Lung (tissue), 11 donors: ENCODE measurements at regions not wholly inside any gene's neighbourhood (a gene's known extent, or its start where the extent isn't known, plus 50 kb on each side); places are given as distances from the start of the nearest gene placed in this dataset.
"Not testable (repeated sequence)": the region's sequence is repeated elsewhere in the genome, so short reads cannot be mapped to it uniquely, and the experiment has no call there.

ENCODE experiments used
- ATAC-seq: fragments of 200-7000 bp; cut with Tn5 transposase; one replicate; pipeline ENCODE4 v1.9.1; 2020; ENCODE audit warnings: moderate number of reproducible peaks; ENCODE audit not compliant: insufficient read depth, low FRiP score
- DNase-seq, 3 donors: peaks; one replicate each; pipeline ENCODE4 v3.0.0-alpha.2; 2013 to 2017
- H3K27ac ChIP-seq, 2 donors: one replicate each; pipeline ENCODE4 v1.5.1; 2013; ENCODE audit warnings: mild to moderate bottlenecking in 2 of 2, moderate library complexity in 2 of 2, control low read depth in 1 of 2, inconsistent platforms in 1 of 2, low read depth in 1 of 2, low read length in 1 of 2
- H3K27me3 ChIP-seq, 3 donors: one replicate each; pipeline ENCODE4 v1.5.1; 2013; ENCODE audit warnings: low read length in 2 of 3; ENCODE audit not compliant: control insufficient read depth in 3 of 3, insufficient read depth in 3 of 3
- H3K36me3 ChIP-seq, 4 donors: one replicate each; pipeline ENCODE4 v1.5.1; 2013; ENCODE audit warnings: low read length in 4 of 4, mild to moderate bottlenecking in 1 of 4, moderate library complexity in 1 of 4; ENCODE audit not compliant: control insufficient read depth in 4 of 4, insufficient read depth in 4 of 4
- H3K4me1 ChIP-seq, 5 donors: one replicate each; pipeline ENCODE4 v1.5.1; 2013; ENCODE audit warnings: low read length in 5 of 5, mild to moderate bottlenecking in 2 of 5, moderate library complexity in 1 of 5; ENCODE audit not compliant: control insufficient read depth in 5 of 5, insufficient read depth in 5 of 5
- H3K4me3 ChIP-seq: one replicate; pipeline ENCODE4 v1.5.1; 2013; ENCODE audit warnings: mild to moderate bottlenecking, control low read depth, moderate library complexity
- H3K9ac ChIP-seq, 2 donors: one replicate each; pipeline ENCODE4 v1.5.1; 2013; ENCODE audit warnings: low read length in 2 of 2, control low read depth in 1 of 2; ENCODE audit not compliant: insufficient read depth in 1 of 2
- H3K9me3 ChIP-seq, 4 donors: one replicate each; pipeline ENCODE4 v1.5.1; 2013; ENCODE audit warnings: low read length in 3 of 4, mild to moderate bottlenecking in 1 of 4, moderate library complexity in 1 of 4; ENCODE audit not compliant: control insufficient read depth in 4 of 4, insufficient read depth in 3 of 4
- CTCF ChIP-seq: IDR thresholded peaks from 2 replicates; pipeline ENCODE4 v1.5.1; 2012; ENCODE audit warnings: mild to moderate bottlenecking; ENCODE audit errors: control extremely low read depth, extremely low read depth
- WGBS, 2 donors: extraction: QIAGEN DNeasy Blood & Tissue Kit; methylation state at CpG; one replicate each; pipeline ENCODE4 v1.1.7; 2013; 5-methylcytosine and 5-hydroxymethylcytosine counted together
- donor health status: control.
- donor health status: control.
- donor health status: Bipolar disorder and iron deficiency.
- donor health status: healthy.
- donor health status: DM: yes; HTN: yes; CAD: no.

GRCh38 chr6:16894301-16894700 lies 133.0 kb upstream of the ATXN1 start:
- ATAC-seq (no peak), DNase-seq (no peak)
- Histone ChIP-seq H3K36me3 (no peaks in the 10 kb centered on the region), H3K27ac (no peak overlapping the region), H3K4me1 (no peaks in the 10 kb centered on the region), H3K9ac (no peak overlapping the region), H3K27me3 (no peaks in the 10 kb centered on the region), H3K4me3 (no peak overlapping the region), H3K9me3 (peaks cover 0 to 1% (median 0%) of the 10 kb centered on the region in 4 donors)
- TF ChIP-seq CTCF, result no peak

- H3K4me1 ChIP-seq, H3K27ac ChIP-seq, DNase-seq, H3K36me3 ChIP-seq, H3K9me3 ChIP-seq, ATAC-seq, H3K27me3 ChIP-seq, H3K9ac ChIP-seq, H3K4me3 ChIP-seq: not testable (repeated sequence)
- WGBS, 2 donors, result 90 to 93% methylated on average over 7 of the region's 7 CpGs
Measured at GRCh38 chr6:16891110-16891509, 129.8 kb upstream of the ATXN1 start.

- H3K36me3 ChIP-seq, result no peaks in the 10 kb centered on the region
- H3K27ac ChIP-seq, result no peak overlapping the region
- no peak for DNase-seq
- H3K27me3 ChIP-seq, result no peaks in the 10 kb centered on the region
- no peaks in the 10 kb centered on the region for H3K9me3 ChIP-seq
- no peak for TF ChIP-seq CTCF
- WGBS, 2 donors, result 75 to 83% methylated on average over 4 of the region's 4 CpGs
- H3K9ac ChIP-seq, result no peak overlapping the region
- no peaks in the 10 kb centered on the region for H3K4me1 ChIP-seq
- no peak overlapping the region for H3K4me3 ChIP-seq
- ATAC-seq, result no peak
Measured at GRCh38 chr6:16885411-16886160, 124.3 kb upstream of the ATXN1 start.

- WGBS, 2 donors, result 81 to 86% methylated on average over 1 of the region's 1 CpG
- Histone ChIP-seq H3K4me3 (no peak overlapping the region), H3K9ac (no peak overlapping the region), H3K27me3 (no peaks in the 10 kb centered on the region), H3K27ac (no peak overlapping the region), H3K36me3 (no peaks in the 10 kb centered on the region), H3K9me3 (no peaks in the 10 kb centered on the region), H3K4me1 (no peaks in the 10 kb centered on the region)
- no peak for TF ChIP-seq CTCF
- DNase-seq, result no peak
- no peak for ATAC-seq
Measured at GRCh38 chr6:16884526-16884925, 123.3 kb upstream of the ATXN1 start.
